ENCODE measurements at regions not wholly inside any gene's neighbourhood (a gene's known extent, or its start where the extent isn't known, plus 50 kb on each side); places are given as distances from the start of the nearest gene placed in this dataset.

DNA sequence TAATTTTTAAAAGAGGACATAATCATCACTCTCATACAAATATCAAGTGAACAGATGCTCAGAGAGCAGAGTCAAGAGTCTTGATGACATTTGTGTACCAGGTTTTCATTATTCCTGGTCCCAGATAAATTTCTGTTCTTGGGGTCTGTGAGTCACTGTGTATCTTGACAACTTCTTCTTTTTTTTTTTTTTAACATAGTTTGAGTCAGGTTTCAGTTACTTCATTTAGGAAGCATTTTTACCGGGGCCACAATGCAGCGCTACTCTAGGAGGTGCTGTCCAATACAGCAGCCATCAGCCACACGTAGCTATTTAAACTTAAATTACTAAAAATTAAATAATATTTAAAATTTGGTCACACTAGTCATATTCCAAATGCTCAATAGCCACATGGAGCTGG, 188.1 kb upstream of the SAMSN1 start:
- no peak overlapping the region for H3K4me3 ChIP-seq (ENCODE audit: low read length)
- TF ChIP-seq, protein P1, sequence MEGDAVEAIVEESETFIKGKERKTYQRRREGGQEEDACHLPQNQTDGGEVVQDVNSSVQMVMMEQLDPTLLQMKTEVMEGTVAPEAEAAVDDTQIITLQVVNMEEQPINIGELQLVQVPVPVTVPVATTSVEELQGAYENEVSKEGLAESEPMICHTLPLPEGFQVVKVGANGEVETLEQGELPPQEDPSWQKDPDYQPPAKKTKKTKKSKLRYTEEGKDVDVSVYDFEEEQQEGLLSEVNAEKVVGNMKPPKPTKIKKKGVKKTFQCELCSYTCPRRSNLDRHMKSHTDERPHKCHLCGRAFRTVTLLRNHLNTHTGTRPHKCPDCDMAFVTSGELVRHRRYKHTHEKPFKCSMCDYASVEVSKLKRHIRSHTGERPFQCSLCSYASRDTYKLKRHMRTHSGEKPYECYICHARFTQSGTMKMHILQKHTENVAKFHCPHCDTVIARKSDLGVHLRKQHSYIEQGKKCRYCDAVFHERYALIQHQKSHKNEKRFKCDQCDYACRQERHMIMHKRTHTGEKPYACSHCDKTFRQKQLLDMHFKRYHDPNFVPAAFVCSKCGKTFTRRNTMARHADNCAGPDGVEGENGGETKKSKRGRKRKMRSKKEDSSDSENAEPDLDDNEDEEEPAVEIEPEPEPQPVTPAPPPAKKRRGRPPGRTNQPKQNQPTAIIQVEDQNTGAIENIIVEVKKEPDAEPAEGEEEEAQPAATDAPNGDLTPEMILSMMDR (IDR thresholded peaks at IDR 0.05; ENCODE audit: insufficient read depth, low read depth, low read length, missing control alignments), result no peak
- no peak for DNase-seq (ENCODE audit: low read depth)

DNA sequence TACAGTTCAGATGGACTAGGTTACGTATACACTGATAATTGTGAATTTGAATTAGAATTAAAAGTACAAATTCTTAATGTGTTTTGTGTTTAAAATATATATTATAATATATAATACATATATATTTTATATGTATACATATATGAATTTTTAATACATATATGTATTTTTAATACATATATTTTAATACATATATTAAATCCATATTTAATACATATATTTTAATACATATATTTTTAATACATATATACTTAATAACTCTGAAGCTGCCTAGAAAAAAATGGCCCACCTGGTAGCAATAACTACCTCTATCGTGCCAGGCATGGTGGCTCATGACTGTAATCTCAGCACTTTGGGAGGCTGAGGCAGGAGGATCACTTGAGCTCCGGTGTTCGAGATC, 179.1 kb upstream of the SAMSN1 start:
- DNase-seq (ENCODE audit: low read depth), result no peak
- no peak overlapping the region for H3K4me3 ChIP-seq (ENCODE audit: low read length)
- TF ChIP-seq, protein P1 (IDR thresholded peaks at IDR 0.05; ENCODE audit: insufficient read depth, low read depth, low read length, missing control alignments), result no peak

DNA sequence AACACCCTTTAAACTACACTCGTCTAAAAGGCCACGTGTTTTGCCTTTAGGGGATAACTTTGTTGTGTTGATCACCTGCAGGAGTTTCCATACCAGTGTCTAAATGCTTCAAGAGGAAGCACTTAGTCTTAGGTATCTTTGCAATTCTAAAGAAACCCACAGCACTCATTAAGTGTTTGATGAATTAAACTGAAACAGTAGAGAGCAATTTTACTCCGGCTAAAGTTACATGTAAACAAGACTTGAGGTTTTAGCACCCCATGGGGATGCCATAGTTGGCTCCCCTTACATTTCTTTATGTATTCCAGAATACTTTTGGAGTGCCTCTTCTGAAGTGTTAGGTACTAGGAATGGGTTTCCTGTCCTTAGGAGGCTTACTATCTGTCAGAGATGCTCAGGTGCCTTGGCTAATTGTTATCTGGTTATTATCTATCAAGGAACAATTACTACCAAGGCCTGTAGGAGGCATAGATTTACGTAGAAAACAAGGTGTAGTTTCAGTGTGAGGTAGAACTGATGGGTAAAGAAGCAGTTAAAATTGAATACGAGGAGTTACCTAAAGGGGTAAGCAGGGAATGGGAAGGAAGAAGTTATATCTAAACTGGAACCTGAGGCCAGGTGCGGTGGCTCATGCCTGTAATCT, 176.8 kb upstream of the SAMSN1 start:
- no peak for DNase-seq (ENCODE audit: low read depth)
- no peak overlapping the region for H3K4me3 ChIP-seq (ENCODE audit: low read length)
- TF ChIP-seq, protein P1 (IDR thresholded peaks at IDR 0.05; ENCODE audit: insufficient read depth, low read depth, low read length, missing control alignments), result no peak

DNA sequence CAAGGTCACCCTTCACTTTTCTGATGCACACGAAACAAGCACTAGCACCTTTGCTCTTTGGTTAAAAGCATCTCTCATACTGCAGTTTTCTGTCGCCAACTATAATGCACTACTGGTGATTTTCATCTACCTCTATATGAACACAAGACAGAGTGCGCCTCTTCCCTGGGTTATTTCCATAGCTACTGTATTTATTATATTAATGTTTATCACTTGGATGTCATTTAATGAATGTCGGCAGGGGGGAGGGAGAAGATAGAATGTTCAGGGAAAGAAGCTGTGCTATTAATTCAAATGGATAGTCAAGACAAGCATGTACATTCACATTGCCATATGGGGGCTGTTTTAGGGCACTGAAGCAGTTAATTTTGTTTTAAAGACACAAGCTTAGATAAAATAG, 174.1 kb upstream of the SAMSN1 start:
- TF ChIP-seq, protein P1 (IDR thresholded peaks at IDR 0.05; ENCODE audit: insufficient read depth, low read depth, low read length, missing control alignments), result no peak
- H3K4me3 ChIP-seq (ENCODE audit: low read length), result no peak overlapping the region
- no peak for DNase-seq (ENCODE audit: low read depth)

DNA sequence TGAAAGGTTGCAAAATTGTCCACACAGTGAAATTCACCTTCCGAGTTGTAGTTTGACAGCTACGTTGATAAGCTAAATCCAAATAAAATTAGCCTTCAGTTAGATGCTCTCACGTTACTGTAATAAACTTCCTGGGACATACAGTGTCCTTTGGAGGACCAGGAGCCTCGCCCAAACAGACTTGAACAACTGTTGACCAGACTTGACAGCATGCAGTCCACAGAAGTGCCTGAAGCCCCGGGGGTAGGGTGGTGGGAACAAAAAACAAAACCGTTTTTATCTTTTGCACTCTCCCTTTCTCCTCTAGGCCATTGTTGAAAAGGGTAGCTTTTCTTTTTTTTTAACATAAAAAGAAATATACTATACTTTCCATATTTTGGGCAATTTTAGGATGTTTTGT, 172.8 kb upstream of the SAMSN1 start:
- TF ChIP-seq, protein P1 (IDR thresholded peaks at IDR 0.05; ENCODE audit: insufficient read depth, low read depth, low read length, missing control alignments), result no peak
- H3K4me3 ChIP-seq (ENCODE audit: low read length), result no peak overlapping the region
- DNase-seq (ENCODE audit: low read depth), result no peak

DNA sequence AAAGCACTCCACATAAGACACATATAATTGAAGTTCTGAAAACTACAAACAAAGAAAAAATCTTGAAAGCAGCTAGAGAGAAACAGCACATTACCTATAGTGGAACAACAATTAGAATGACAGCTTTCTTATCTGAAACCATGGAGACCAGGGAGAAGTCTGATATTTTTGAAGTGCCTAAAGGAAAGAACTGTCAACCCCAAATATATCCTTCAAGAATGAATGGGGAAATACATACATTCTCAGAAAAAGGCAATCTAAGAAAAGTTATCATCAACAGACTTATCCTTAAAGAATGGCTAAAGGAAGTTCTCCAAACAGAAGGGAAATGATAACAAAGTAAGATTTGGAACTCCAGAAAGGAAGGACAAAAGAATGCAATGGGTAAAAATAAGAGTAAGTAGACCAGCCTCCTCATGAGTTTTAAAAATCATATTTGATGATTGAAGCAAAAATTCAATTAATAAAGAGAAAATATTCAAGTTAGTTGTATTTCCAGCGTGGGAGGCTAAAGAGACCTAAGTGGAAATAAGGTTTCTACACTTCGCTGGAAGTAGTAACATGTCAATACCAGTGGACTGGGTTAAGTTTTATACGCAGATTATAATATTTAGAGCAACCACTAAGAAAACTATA, 170.8 kb upstream of the SAMSN1 start:
- DNase-seq (ENCODE audit: low read depth), result no peak
- H3K4me3 ChIP-seq (ENCODE audit: low read length), result no peak overlapping the region
- TF ChIP-seq, protein P1 (IDR thresholded peaks at IDR 0.05; ENCODE audit: insufficient read depth, low read depth, low read length, missing control alignments), result no peak

DNA sequence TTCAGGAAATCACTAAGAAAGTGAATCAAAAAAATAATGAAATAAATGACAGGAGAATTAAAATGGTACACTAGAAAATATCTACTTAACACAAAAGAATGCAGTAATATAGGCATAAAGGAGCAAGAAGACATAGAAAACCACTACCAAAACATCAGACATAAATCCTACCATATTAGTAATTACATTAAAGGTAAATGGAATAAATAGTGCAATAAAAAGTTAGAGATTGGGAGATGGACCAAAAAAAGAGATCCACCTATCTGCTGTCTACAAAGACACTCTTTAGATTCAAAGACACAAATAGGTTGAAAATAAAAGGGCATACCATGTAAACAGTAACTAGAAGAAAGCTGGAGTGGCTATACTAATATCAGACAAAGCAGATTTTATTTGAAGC, 167.0 kb upstream of the SAMSN1 start:
- TF ChIP-seq, protein P1 (IDR thresholded peaks at IDR 0.05; ENCODE audit: insufficient read depth, low read depth, low read length, missing control alignments), result no peak
- H3K4me3 ChIP-seq (ENCODE audit: low read length), result no peak overlapping the region
- DNase-seq (ENCODE audit: low read depth), result no peak
